Adrenal gland (tissue), 9 donors: ENCODE measurements at regions not wholly inside any gene's neighbourhood (a gene's known extent, or its start where the extent isn't known, plus 50 kb on each side); places are given as distances from the start of the nearest gene placed in this dataset.

Source experiments
- DNase-seq, 7 donors: peaks; one replicate each; pipeline ENCODE4 v3.0.0-alpha.2; 2019 to 2020
- H3K27ac ChIP-seq, 5 donors: fragments of 200-600 bp; sonication (generic) in 4 of 5; 1 replicate in 3 of 5; 2 replicates in 2 of 5; pipeline versions ENCODE4 v1.5.1 to v1.8.0; 2016 to 2020; ENCODE audit warnings: mild to moderate bottlenecking in 1 of 5
- H3K27me3 ChIP-seq: fragments of 200-600 bp; 2 replicates; pipeline ENCODE4 v1.8.0; 2021
- H3K36me3 ChIP-seq, 2 donors: fragments of 200-600 bp; replicated peaks in 1 of 2; 1 replicate in 1 of 2; 2 replicates in 1 of 2; pipeline versions ENCODE4 v1.5.1 to v1.8.0; 2018 to 2022
- H3K4me1 ChIP-seq, 2 donors: fragments of 200-600 bp; replicated peaks in 1 of 2; 1 replicate in 1 of 2; 2 replicates in 1 of 2; pipeline versions ENCODE4 v1.5.1 to v1.8.0; 2018 to 2021
- H3K4me3 ChIP-seq, 4 donors: fragments of 200-600 bp; sonication (generic) in 3 of 4; one replicate each; pipeline ENCODE4 v1.5.1; 2016 to 2018
- H3K9me3 ChIP-seq, 3 donors: fragments of 200-600 bp; sonication (generic) in 1 of 3; replicated peaks in 1 of 3; 1 replicate in 2 of 3; 2 replicates in 1 of 3; pipeline versions ENCODE4 v1.5.1 to v1.8.0; 2016 to 2021
- POLR2A ChIP-seq, 2 donors: fragments of 450-650 bp; IDR thresholded peaks; one replicate each; pipeline ENCODE4 v1.6.1; 2017; ENCODE audit warnings: antibody characterized with exemption in 2 of 2, mild to moderate bottlenecking in 2 of 2, moderate library complexity in 1 of 2
- WGBS, 4 donors: extraction: QIAGEN DNeasy Blood & Tissue Kit in 2 of 4; methylation state at CpG; one replicate each; pipeline versions ENCODE4 v1.1.5 to v1.1.7; 2013 to 2017; 5-methylcytosine and 5-hydroxymethylcytosine counted together
- intact Hi-C, 2 donors: fragments of 100-400 bp; cut with DNase I; formaldehyde crosslinking; loops; one replicate each; pipeline versions ENCODE4 v1.14.1 to v1.15.0; 2022 to 2023
- TF ChIP-seq, protein P1 (sequence below), 6 experiments: fragments of 450-650 bp in 4 of 6; fragments of 200-600 bp in 2 of 6; sonication (generic) in 1 of 6; IDR thresholded peaks; 1 replicate in 5 of 6; 2 replicates in 1 of 6; pipeline versions ENCODE4 v1.5.1 to v1.8.0; 2016 to 2021; ENCODE audit warnings: antibody characterized with exemption in 6 of 6, mild to moderate bottlenecking in 2 of 6, moderate library complexity in 1 of 6
- donor health status: healthy with polysubstance abuse.
- donor health status: Bipolar disorder and iron deficiency.
- donor health status: DM: yes; HTN: yes; CAD: no.
- donor health status: DM: no; HTN: no; CAD: no.
- donor health status: DM: no; HTN: no; CAD: no.

DNA sequence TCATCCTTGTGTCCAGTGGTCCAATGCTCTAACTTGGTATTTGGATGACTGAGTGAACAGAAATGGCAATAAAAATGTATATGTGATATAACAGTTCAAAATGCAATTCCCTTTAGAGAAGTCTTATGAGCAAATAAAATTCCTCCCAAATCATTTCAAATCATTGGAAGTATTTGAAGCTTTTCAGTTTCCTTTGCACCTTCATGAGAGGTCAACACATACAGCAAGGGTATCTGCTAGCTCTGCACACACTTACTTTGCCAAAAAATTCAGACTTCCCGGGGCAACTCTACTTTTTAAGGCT, 423.7 kb downstream of the ATP23 start:
- TF ChIP-seq, protein P1, sequence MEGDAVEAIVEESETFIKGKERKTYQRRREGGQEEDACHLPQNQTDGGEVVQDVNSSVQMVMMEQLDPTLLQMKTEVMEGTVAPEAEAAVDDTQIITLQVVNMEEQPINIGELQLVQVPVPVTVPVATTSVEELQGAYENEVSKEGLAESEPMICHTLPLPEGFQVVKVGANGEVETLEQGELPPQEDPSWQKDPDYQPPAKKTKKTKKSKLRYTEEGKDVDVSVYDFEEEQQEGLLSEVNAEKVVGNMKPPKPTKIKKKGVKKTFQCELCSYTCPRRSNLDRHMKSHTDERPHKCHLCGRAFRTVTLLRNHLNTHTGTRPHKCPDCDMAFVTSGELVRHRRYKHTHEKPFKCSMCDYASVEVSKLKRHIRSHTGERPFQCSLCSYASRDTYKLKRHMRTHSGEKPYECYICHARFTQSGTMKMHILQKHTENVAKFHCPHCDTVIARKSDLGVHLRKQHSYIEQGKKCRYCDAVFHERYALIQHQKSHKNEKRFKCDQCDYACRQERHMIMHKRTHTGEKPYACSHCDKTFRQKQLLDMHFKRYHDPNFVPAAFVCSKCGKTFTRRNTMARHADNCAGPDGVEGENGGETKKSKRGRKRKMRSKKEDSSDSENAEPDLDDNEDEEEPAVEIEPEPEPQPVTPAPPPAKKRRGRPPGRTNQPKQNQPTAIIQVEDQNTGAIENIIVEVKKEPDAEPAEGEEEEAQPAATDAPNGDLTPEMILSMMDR (IDR thresholded peaks at IDR 0.05) = no peak
- TF ChIP-seq POLR2A (IDR thresholded peaks at IDR 0.05) = no peak
- H3K36me3 ChIP-seq = no peaks in the 10 kb centered on the region
- no peaks in the 10 kb centered on the region for H3K4me1 ChIP-seq
- H3K4me3 ChIP-seq = no peak overlapping the region
- no peak overlapping the region for H3K27ac ChIP-seq
- intact Hi-C loops = no loop called here
- H3K9me3 ChIP-seq = no peaks in the 10 kb centered on the region
- no peaks in the 10 kb centered on the region for H3K27me3 ChIP-seq
- 76 to 92% (median 83%) methylated on average over 1 of the region's 1 CpG for WGBS, 4 donors
- DNase-seq = no peak

DNA sequence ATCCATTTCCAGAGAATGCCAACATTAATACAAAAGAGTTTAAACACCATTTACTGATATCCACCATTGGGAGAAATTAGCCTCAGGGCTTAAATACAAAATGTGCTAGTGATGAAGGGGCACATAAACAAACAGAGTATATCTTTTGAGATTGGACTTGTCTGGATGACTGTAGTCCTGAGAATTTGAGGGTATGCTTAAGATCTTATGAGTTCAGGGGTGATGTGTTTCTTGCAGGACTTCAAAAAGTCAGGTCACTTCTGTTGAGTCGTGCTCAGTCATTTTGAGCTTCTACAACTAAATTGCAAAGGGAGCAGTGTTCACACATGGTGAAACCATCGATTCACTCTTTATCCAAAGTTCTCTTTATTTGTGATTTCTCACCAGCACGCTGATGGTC, 425.7 kb downstream of the ATP23 start:
- 86 to 92% (median 90%) methylated on average over 3 of the region's 3 CpGs for WGBS, 4 donors
- no peak for DNase-seq
- no peaks in the 10 kb centered on the region for H3K36me3 ChIP-seq
- H3K9me3 ChIP-seq = no peaks in the 10 kb centered on the region
- no peak overlapping the region for H3K27ac ChIP-seq
- no peak overlapping the region for H3K4me3 ChIP-seq
- no peaks in the 10 kb centered on the region for H3K27me3 ChIP-seq
- H3K4me1 ChIP-seq = no peaks in the 10 kb centered on the region
- no peak for TF ChIP-seq POLR2A (IDR thresholded peaks at IDR 0.05)
- TF ChIP-seq, protein P1 (IDR thresholded peaks at IDR 0.05) = no peak
- intact Hi-C loops = no loop called here

DNA sequence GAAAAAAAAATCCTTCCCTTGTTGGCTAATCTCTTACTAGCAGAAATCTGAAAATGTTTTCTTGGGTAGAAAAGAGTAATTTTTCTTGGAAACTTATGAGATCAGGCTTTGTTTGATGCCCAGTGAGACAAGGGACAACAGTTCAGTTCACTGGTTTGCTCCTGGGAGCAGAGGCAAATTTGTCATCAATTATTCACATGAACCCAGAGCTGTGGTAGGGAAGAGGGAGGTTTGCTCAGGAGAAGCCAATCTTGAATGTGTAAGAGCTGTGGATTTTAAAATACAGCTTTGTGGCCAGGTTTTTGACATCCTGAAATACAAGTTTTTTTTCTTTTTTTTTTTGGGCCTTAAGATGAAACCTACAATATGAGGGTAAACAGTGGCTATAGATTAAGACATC, 426.6 kb downstream of the ATP23 start:
- intact Hi-C loops = no loop called here
- H3K4me1 ChIP-seq = no peaks in the 10 kb centered on the region
- H3K36me3 ChIP-seq = no peaks in the 10 kb centered on the region
- no peak overlapping the region for H3K4me3 ChIP-seq
- TF ChIP-seq, protein P1 (IDR thresholded peaks at IDR 0.05) = no peak
- no peak for TF ChIP-seq POLR2A (IDR thresholded peaks at IDR 0.05)
- H3K27ac ChIP-seq = no peak overlapping the region
- H3K27me3 ChIP-seq = no peaks in the 10 kb centered on the region
- H3K9me3 ChIP-seq = no peaks in the 10 kb centered on the region
- no peak for DNase-seq

DNA sequence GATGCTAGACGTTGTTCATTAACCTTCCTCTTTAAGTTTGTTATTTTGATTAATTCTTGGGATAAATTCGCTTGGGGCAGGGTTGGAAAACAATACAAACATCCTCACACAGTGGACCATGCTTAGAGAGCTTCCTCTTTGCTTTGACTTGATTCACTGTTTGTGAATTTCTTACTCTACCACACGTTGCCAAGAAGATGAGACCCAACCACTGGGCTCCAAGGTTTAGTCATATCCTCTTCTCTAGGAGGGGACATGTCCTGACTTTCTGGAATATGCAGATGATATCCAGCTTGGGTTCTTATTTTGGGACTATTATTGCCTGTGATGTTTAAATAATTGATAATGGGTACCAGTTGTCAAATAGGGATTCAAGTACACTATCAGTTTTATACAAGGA, 428.2 kb downstream of the ATP23 start:
- TF ChIP-seq, protein P1 (IDR thresholded peaks at IDR 0.05) = no peak
- TF ChIP-seq POLR2A (IDR thresholded peaks at IDR 0.05) = no peak
- H3K36me3 ChIP-seq = no peaks in the 10 kb centered on the region
- no peaks in the 10 kb centered on the region for H3K27me3 ChIP-seq
- DNase-seq = no peak
- H3K27ac ChIP-seq = no peak overlapping the region
- no peaks in the 10 kb centered on the region for H3K4me1 ChIP-seq
- no peak overlapping the region for H3K4me3 ChIP-seq
- 51 to 76% (median 67%) methylated on average over 3 of the region's 3 CpGs for WGBS, 4 donors
- intact Hi-C loops = no loop called here
- no peaks in the 10 kb centered on the region for H3K9me3 ChIP-seq
